GM03348 (cell line): ENCODE measurements at regions not wholly inside any gene's neighbourhood (a gene's known extent, or its start where the extent isn't known, plus 50 kb on each side); places are given as distances from the start of the nearest gene placed in this dataset.
A peak's percentile ranks its signal among the peaks of the same experiment; 100 is the strongest.

Experiments
- DNase-seq: peaks from one replicate; pipeline ENCODE4 v3.0.0; 2012; ENCODE audit warnings: low spot score

DNA sequence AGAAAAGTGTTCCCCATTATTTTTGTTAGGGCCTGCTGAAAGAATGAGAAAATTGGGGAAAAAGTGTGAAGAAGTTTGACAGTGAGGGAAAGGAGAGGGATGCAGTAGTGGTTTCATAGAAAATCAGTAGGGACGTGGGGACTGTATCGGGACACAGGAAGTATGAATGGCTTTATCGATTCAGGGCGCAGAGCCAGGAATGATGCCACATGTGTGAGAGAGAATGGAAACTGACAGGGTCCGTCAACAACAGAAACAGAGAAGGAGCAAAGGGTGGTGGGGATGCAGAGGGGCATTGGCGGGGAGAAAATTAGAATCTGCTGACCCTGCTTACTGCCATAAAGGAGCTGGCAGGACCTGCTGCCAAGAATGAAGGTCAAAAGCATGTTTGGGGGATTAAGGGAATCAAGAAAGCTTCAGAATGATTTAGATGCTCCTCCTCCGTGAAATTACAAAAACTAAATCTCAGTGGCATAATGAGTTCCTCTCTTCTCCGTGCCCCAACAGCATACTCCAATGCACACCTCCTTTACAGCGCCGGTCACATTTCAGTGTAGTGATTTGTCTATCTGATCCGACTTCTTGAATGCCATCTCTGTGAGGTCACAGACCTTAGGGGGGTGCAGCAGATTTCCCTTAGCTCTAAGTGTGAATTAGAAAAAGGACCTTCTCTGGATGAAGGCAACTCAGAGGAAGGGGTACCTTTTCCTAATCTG is 92.6 kb downstream of the EMP1 start:
- no peak for DNase-seq

DNA sequence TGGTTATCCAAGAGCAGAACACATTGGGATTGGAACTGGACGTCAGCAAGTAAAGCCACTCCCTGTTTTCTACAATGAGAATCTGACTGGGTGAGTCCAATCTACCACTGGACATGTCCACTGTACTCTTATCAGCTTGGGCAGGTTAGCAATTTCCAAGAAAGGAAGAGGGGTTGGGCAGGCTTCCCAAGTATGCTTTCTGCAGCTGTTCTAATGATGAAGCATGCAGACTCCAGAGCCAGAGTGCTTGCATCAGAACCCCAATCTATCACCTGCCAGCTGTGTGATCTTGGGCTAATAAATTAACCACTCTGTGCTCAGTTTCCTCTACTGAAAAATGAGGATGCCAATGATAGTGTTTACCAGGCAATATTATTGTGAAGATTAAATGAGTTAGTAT is 92.0 kb downstream of the EMP1 start:
- no peak for DNase-seq

DNA sequence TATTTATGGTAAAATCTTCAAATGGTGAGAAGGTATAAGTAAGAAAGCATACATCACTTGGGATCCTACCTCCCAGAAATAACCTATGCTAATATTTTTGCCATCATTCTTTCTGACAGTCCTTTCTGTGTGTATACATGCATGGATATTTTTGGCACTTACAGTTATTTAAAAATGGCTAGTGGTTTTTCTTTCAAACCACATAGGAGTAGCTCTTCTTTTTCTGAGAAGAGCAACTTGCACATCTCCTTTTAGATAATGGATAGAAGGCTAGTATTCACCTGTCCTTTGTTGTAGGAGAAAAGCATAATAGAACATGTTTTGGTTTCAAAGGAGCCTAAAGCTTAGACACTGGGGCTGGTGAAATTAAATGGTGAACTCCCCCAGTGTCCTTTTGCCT is 87.3 kb downstream of the EMP1 start:
- no peak for DNase-seq

DNA sequence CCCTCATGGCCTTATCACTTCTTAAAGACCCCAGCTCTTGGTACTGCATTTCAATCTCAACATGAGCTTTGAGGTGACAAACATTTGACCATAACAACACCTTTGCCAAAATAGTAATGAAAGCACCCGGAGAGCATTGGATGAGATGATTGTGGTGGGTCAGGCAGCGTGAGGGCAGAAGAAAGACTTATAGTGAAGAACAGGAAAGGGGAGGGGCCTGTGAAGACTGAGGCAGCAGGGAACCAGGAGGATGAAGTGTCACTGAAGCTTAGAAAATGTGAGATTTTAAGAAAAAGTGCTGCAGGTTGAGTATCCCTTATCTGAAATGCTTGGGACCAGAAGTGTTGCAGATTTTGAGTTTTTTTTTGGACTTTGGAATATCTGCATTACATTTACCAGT is 86.3 kb downstream of the EMP1 start:
- no peak for DNase-seq

DNA sequence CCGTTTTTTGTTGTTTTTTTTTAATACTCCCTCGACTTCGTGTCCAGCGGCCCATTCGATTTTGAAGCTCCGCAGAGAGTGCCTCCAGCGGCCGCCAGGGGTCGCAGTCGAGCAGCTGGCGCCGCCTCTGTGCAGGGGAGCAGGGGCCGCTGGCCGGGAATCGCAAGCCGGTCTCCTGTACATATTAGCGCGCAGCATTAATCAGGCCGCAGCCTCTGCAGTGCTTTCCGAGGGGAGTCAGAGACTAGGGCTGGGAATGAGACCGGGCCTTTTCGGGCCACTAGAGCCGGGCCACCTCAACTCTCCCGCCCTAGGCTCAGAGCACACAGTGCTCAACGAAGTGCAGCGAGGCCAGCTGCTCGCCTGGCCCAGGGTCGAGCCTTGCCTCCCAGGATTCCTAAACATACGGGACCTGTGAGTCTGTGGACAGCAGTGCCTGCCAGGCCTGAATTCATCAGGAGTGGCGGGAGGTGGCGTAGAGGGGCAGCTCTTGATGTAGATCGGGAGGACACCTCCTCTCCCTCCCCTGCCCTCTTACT is 81.8 kb downstream of the EMP1 start:
- peak; percentile 92 for DNase-seq

DNA sequence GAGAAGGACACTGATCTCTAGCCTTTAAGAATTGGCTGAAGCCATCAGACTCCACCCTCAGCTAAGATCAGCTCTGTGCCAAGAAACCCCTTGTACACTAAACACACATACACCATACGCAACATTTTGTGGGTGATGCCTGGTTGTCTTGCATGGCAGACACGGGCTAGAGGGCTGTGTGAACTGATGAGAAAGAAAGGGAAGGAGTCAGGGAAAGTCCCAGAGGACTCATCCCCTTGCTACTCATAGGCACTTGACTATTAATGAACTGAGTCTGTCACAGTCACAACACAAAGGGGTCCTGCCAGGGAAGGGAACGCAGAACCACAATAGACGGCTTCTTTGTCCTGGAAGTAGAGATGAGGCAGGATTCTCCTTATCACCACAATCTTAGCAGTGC is 80.8 kb downstream of the EMP1 start:
- no peak for DNase-seq

DNA sequence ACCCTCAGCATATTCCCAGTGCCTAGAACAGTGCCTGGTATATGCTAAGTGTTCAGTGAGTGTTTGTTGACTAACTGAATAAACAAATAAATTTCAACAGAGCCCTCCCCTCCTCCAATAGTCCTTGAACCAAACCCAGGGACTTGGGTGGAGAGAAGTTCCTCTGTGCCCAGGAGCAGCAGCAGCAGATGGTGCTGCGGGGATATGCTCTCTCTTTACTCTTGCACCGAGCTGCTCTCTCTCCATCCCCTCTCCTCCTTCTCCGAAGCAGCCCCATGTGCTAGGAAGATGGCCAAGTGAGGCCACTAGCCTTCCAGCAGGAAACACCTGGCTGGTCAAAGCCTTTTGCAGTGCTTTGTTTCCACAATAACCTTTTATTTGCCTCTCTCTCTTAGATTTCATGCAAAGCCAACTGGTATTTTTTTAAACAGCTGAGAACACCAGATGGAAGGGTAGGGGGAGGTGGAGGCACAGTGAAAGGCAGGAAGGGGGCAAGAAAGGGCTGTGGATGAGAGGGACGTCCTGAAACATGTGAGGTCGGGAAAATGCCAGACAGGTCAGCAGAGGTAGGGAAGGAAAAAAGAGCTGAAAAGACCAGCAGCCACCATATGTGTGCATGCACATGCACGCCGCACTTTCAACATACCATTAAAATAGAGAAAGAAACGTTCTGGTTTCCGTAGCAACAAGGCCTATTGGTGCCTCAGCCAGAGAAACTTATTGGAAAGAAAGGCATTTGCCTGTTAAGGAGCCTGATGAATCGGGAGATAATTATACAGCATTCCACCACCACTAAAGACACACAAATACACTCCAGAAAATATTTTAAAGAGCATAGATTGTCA is 78.9 kb downstream of the EMP1 start:
- DNase-seq = no peak

DNA sequence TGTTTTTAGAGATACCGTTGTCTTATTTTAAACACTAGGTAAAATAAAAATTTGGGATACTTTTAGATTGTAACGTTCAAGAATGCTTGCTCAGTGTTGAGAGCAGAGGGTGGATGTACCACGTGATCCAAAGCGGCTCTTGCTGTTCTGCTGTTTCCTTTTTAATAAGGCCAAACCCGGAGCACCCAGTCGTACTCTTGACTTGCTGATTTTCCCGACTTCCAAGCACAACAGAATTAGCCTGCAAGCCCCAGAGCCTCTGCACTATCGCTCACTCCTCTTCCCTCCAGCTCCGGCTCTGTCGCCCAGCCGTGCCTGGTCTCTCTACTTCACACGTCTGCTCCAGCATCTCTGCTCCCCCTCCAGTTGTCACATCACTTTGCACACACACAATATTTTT is 77.3 kb downstream of the EMP1 start:
- no peak for DNase-seq

DNA sequence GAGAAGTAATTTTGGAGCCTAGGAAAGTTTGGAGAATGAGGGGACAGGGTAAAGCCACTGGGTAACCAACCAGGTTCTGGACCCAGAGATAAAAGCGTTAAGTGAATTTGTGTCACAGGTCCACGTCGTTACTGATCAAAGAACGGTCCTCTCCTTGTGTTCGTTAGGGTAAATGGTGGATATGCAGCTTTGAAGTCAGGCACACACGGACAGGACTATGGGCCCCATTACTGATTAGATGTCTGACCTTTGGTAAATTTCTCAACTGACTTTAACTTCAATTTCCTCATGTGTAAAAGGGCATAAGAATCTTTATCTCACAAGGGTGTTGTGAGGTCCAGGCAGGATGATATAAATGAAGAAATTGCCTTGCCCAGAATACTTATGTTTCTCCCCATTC is 76.6 kb downstream of the EMP1 start:
- no peak for DNase-seq

DNA sequence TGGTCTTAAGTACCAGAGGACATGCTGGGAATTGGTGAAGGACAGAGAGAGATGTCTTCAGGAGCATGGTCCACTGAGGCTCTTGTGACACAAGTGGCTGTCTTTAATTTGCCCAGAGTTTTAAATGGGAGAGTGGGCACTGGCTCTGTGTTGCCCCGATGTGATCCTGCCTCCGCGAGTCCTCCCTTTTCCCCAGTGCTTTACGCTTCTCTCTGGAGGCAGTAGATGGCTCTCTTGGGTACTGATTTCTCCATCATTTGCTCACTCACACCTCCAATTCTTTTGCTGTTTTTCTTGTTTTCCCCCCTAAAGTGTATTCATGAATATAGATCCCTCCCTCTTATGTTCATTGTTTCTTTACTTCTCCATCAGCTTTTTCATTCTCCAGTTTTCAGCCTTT is 74.3 kb downstream of the EMP1 start:
- DNase-seq = no peak
